Left lobe of liver (tissue), 2 donors: ENCODE measurements at regions not wholly inside any gene's neighbourhood (a gene's known extent, or its start where the extent isn't known, plus 50 kb on each side); places are given as distances from the start of the nearest gene placed in this dataset.
"Not testable (repeated sequence)": the region's sequence is repeated elsewhere in the genome, so short reads cannot be mapped to it uniquely, and the experiment has no call there.

Source experiments
- ATAC-seq: fragments of 200-7000 bp; cut with Tn5 transposase; one replicate; pipeline ENCODE4 v1.9.1; 2020; ENCODE audit warnings: mild to moderate bottlenecking, moderate library complexity
- DNase-seq: peaks from one replicate; pipeline ENCODE4 v3.0.0-alpha.2; 2020; ENCODE audit warnings: low spot score
- donor health status: DM: no; HTN: no; CAD: no; lungs with moderate emphysema.
- donor health status: DM: no; HTN: yes; CAD: no.

DNA sequence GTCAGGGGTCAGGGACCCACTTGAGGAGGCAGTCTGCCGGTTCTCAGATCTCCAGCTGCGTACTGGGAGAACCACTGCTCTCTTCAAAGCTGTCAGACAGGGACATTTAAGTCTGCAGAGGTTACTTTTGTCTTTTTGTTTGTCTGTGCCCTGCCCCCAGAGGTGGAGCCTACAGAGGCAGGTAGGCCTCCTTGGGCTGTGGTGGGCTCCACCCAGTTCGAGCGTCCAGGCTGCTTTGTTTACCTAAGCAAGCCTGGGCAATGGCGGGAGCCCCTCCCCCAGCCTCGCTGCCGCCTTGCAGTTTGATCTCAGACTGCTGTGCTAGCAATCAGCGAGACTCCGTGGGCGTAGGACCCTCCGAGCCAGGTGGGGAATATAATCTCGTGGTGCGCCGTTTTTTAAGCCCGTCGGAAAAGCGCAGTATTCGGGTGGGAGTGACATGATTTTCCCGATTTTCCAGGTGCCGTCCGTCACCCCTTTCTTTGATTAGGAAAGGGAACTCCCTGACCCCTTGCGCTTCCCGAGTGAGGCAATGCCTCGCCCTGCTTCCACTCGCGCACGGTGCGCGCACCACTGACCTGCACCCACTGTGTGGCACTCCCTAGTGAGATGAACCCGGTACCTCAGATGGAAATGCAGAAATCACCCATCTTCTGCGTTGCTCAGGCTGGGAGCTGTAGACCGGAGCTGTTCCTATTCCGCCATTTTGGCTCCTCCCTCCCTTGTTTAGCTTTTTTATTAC is 268.6 kb upstream of the SATB1 start:
- DNase-seq, ATAC-seq: not testable (repeated sequence)

DNA sequence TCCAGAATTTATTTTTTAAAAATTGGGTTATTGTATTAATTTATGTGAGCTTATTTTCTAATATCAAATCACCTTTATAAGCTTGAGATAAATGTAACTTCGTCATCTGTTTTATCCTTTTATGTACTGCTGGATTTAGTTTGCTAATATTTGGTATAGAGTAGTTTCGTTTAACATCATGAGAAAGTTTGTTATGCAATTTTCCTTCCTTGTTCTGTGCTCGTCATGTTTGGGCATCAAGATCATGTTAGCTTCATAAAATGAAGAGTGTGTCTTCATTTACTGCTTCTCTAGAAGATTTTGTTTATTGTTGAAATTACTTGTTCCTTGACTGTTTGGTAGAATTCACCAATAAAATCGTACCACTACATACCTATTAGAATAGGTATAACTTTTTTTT is 262.1 kb upstream of the SATB1 start:
- DNase-seq (no peak), ATAC-seq (no peak)

DNA sequence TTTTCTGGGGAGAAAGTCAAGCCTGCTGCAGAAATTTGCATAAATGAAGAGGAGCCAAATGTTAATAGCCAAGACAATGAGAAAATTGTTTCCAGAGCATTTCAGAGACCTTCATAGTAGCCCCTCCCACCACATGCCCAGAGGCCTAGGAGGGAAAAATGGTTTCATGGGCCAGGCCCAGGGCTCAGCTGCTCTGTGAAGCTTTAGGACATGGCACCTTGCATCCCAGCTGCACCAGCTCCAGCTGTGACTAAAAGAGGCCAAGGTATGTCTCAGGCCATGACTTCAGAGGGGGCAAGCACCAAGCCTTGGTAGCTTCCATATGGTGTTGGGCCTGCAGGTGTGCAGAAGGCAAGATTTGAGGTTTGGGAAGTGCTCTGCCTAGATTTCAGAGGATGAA is 258.8 kb upstream of the SATB1 start:
- ATAC-seq (no peak), DNase-seq (no peak)

DNA sequence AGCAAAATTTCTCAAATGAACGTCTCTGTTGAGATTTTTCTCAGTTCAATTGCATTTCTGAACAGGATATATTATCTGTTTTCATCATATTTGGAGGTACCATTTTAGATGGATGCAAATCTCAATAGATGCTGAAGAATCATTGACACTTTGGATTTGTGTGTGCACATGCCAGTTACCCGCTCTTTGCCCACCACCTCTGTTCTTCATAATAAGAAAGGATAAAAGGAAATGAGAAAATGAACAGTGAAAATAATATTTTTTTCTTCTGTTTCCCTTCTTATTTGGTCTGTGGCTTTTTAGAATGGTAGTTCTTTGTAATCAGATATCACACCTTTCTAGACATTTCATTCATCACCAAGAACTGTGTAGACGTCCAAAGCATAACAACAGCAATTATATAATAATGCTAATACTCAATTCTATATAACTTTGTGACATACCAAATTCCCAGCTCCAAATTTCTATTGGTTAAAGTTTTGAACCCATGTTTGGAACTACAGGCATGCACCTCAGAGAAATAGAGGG is 256.7 kb upstream of the SATB1 start:
- DNase-seq, result no peak
- ATAC-seq, result no peak

DNA sequence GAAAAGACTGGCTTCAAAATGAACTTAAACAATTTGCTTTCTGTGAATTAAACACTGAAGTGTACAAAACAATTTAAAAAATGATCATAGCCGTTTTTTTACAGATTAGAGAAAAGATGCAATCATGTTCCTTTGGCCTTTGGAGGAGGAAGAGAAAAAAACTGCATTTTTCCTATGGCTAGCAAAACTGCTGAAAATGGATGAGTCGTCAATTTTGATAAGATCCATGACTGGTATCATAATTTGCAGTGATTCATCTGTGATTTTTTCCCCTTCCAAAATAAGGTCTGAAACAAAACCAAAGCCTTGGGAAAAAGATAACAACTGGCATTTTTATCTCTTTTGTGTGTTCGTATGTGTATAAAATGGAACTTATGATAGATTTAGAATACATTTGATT is 255.6 kb upstream of the SATB1 start:
- DNase-seq (no peak), ATAC-seq (no peak)

DNA sequence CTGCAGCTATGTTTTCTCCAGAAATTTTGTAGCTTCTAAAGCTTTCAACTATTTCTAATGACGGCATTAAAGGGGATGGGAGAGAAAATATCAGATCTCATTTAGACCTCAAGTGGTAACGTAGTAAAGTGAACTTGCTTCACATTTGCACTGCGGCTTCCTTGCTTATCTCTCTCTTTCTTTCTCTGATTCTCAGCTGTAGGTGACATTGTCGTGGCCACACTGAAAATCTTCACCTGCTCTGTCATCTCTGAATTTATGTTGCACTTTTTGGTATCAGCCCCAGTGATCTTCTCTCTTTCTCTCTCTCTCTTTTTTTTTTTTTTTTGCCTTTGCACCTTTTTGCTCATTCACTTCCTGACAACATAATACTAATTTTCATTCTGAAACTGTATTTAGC is 254.1 kb upstream of the SATB1 start:
- no peak for DNase-seq
- no peak for ATAC-seq

DNA sequence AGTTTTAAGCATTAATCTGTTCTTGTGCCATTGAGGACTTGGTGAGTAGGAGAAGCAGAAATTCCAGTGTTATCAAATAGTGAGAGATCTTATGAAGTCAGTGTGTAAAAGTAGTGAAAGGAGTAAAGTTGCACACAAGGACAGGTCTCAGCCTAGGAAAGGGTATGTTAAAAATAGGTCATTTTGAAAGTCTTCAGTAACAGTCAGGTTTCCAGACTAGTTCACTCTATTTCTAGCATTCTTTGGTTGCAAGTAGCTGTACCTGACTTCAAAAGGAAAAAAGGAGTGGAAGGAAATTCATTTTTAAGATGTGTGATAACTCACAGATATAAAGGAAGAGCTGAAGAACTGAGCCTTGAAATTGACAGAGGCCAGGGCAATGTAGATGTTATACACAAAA is 250.1 kb upstream of the SATB1 start:
- ATAC-seq, result no peak
- DNase-seq, result no peak

DNA sequence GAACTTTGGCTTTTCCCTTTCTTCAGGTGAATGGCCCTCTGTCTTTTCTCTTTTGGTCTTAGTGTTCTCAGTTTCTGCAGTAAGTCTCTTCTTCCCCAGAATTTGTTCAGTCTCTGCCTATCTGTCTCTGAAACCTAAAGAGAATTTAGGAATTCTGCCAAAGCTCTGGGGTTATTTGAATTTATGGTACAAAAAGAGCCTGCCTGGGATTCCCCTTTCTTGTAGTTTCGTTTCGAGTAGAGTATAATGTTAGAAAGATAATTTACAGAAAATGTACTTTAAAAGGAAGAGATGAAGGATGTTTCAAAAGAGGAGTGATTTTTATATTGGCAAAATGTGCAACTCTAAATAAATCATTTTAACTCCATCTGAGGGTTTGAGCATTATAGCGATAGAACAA is 247.4 kb upstream of the SATB1 start:
- DNase-seq, result no peak
- no peak for ATAC-seq

GRCh38 chr3:18670759-18671158 is 245.6 kb upstream of the SATB1 start:
- DNase-seq, result no peak
- no peak for ATAC-seq

DNA sequence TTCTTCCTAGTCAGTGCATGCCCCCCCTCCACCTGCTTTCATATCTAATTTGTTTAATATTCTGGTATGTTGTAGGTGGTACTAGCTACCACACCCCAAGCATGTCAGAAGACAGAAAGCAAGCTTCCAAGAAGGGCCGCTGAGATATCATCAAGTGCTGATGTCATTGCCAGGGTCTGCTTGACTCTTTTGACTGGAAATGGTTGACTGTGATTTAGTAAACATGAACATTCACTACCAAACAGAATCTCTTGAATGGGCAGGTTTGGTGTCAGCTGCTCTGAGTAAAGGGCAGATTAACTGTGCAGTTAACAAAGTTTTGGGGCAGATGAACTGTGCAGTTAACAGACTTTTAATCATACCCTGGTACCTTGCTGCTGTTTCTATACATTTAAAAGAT is 244.2 kb upstream of the SATB1 start:
- no peak for ATAC-seq
- DNase-seq, result no peak

DNA sequence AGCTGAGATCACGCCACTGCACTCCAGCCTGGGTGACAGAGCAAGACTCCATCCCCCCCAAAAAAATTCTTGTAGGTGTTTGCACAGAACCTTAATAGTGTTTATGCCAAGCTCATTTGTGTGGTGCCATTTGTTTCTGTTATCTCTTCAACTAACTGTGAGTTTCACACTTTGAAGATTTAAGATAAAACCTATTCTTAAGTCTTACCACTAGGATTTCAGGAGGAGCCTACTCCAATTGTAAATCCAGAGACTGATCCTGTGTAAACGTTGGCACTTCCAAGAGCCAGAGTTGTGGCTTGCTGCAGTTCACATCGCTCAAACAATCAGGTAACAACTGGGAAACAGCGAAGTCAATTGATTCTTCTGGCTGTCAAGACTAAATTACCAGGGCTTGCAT is 242.4 kb upstream of the SATB1 start:
- no peak for DNase-seq
- no peak for ATAC-seq

DNA sequence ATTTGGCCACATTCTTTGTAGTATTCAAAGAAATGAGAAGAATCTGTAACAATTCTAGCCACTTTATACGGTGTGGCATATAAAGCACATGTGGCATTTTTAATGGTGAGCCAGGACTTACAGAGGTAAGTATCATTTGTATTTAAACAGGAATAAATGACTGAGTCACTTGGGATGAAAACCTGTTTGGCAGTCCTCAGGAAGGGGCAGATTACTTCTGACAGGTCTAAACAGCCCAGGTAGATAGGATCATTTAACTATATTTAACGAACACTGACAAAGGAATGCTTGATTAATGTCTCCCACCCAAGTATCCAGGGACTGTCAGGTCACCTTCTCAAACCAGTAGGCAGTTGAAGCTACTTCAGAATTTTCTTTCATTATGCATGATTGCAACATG is 241.5 kb upstream of the SATB1 start:
- DNase-seq (no peak), ATAC-seq (no peak)

DNA sequence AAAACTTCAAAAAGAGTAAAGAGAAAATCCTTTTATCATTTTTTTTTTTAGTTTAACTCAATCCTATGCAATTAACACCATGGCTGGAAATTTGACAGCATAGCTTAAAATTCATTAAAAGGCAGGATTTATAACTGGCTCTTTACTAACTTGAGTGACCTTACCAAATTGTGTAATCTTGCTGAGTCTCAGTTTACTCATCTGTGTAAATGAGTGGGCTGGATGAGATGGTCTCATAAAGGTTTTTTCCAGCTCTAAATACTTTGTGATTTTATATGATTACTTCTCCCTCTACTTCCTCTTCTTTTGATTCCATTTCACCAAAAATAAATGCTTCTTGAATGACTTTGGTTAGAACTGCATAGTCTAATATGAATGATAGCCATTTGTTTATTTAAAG is 234.9 kb upstream of the SATB1 start:
- ATAC-seq, result no peak
- no peak for DNase-seq

GRCh38 chr3:18657858-18658820 is 233.0 kb upstream of the SATB1 start:
- ATAC-seq, result no peak

GRCh38 chr3:18656866-18657265 is 231.7 kb upstream of the SATB1 start:
- DNase-seq (no peak), ATAC-seq (no peak)

More at GRCh38 chr3:18657858-18658820, 233.0 kb upstream of the SATB1 start:
- no peak for DNase-seq

- ATAC-seq, result no peak
- no peak for DNase-seq
These were observed 231.3 kb upstream of the SATB1 start for GRCh38 chr3:18656410-18656809.

DNA sequence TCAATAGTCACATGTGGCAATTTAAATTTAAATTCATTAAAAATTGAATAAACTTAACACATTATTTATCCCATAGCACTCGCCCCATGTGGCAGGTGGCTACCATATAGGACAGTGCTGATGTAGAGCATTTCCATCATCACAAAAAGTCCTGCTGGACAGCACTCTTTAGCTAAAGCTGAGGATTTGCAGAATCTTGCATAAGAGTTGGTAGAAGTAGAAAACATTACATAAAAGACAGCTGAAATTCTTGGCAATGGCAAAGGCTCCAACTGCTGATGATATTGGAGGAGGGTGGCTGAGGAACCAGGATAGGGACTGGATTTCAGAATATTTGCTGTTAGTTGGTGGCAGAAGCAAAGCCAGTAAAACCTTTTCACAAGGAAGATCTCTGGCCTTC is 230.7 kb upstream of the SATB1 start:
- ATAC-seq, result no peak

GRCh38 chr3:18652781-18653180 is 227.6 kb upstream of the SATB1 start:
- ATAC-seq (no peak), DNase-seq (no peak)

More for the DNA sequence above, 230.7 kb upstream of the SATB1 start:
- no peak for DNase-seq

DNA sequence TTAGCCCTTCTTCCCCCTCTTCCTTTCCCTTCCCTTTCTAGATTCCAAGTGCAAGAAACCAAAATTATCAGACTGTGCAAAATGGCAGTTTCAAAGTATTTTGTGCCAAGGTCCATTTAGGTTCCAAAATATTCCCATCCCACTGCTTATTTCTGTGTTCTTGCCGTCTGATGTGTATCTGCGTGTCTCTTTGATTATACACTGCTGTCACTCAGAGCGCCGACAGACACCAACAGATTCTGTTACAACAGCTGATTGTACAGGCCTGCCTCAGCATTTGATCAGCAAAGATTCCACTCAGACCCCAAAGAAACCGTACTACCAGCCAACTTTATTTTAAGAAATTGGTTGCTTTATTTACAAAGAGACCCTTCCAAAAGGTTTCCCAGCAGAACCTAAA is 225.6 kb upstream of the SATB1 start:
- no peak for DNase-seq
- no peak for ATAC-seq

- DNase-seq (no peak), ATAC-seq (no peak)
These were observed 224.7 kb upstream of the SATB1 start for GRCh38 chr3:18649666-18650363.

DNA sequence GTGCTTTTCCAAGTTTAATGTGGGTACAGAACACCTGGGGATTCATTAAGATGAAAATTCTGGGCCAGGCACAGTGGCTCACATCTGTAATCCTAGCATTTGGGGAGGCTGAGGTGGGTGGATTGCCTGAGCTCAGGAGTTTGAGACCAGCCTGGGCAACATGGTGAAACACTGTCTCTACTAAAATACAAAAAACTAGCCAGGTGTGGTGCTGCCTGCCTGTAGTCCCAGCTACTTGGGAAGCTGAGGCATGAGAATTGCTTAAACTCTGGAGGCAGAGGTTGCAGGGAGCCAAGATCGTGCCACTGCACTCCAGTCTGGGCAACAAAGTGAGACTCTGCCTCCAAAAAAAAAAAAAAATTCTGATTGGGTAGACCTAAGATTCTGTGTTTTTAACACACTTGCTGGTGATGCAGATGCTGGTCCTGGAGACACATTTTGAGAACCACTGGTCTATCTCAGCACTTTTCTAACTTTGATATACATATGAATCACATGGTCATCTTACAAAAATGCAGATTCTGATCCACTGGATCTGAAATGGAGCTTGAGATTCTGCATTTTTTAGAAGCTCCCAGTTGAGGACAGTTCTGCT is 223.8 kb upstream of the SATB1 start:
- ATAC-seq (no peak), DNase-seq (no peak)
